A549 (cell line): ENCODE measurements at regions not wholly inside any gene's neighbourhood (a gene's known extent, or its start where the extent isn't known, plus 50 kb on each side); places are given as distances from the start of the nearest gene placed in this dataset.

ENCODE experiments used
- CTCF ChIP-seq: fragments of >200 bp; sonication (Bioruptor Twin); formaldehyde crosslinking; IDR thresholded peaks from 3 replicates; pipeline ENCODE4 v1.5.1; 2016
- HMGXB4 ChIP-seq: fragments of 250-450 bp; sonication (Bioruptor Pico); IDR thresholded peaks from 2 replicates; pipeline ENCODE4 v1.5.0; 2021; ENCODE audit warnings: mild to moderate bottlenecking, moderate library complexity, borderline replicate concordance
- JUN ChIP-seq, 2 experiments: fragments of >200 bp; sonication (Bioruptor Twin); formaldehyde crosslinking; IDR thresholded peaks; 2 replicates in 1 of 2; 3 replicates in 1 of 2; pipeline ENCODE4 v1.6.1; 2016 to 2017
- RAD21 ChIP-seq, 2 experiments: fragments of >200 bp in 1 of 2; sonication (Bioruptor Twin) in 1 of 2; formaldehyde crosslinking in 1 of 2; IDR thresholded peaks in 1 of 2; conservative IDR thresholded peaks in 1 of 2; 2 replicates in 1 of 2; 3 replicates in 1 of 2; pipeline ENCODE4 v1.6.1; 2012 to 2018; ENCODE audit warnings: inconsistent platforms in 1 of 2

- TF ChIP-seq CTCF (no peak), HMGXB4 (no peak), JUN (IDR thresholded peaks at IDR 0.05) (no peak), RAD21 (conservative IDR thresholded peaks at IDR 0.05 in 1 of 2, IDR thresholded peaks at IDR 0.05 in 1 of 2) (no peak)
Observed at GRCh38 chr18:75346671-75347070, 80.8 kb downstream of the SMIM21 start.
